Activated gamma-delta T cell treated with Interleukin-2 at 50 U/mL for 16 hours (primary cell): ENCODE measurements at regions not wholly inside any gene's neighbourhood (a gene's known extent, or its start where the extent isn't known, plus 50 kb on each side); places are given as distances from the start of the nearest gene placed in this dataset.

ENCODE experiments used
- DNase-seq: peaks from one replicate; pipeline ENCODE4 v3.0.0-alpha.2; 2020

- no peak for DNase-seq
Measured at GRCh38 chr12:91959220-91959619, 186.4 kb downstream of the BTG1 start.

DNA sequence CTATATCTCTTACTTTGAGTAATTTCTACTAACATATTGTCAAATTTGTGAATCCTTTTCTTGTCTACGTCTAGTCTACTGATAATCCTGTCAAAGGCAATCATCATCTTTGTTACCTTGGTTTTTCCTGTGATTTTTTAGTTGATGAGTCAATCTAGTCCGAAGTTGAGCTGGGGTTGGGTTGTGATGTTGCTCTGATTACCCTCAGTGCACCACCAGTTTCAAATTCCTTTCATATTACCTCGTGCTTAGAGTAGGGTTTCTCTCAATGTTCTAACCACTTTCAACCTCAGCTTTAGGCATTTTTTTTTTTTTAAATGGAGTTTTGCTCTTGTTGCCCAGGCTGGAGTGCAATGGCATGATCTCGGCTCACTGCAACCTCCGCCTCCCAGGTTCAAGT lies 186.8 kb downstream of the BTG1 start:
- no peak for DNase-seq

DNA sequence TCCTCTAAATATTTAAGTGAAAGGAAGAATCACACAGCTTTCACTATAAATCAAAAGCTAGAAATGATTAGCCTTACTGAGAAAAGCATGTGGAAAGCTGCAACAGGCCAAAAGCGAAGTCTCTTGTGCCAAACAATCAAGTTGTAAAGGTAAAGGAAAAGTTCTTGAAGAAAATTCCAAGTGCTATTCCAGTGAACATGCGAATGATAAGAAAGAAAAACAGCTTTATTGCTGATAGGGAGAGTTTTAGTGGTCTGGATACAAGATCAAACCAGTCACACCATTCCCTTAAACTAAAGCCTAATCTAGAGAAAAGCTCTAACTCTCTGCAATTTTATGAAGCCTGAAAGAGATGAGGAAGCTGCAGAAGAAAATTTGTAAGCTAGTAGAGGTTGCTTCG lies 190.9 kb downstream of the BTG1 start:
- no peak for DNase-seq

GRCh38 chr12:91954326-91954725 lies 191.3 kb downstream of the BTG1 start:
- DNase-seq: no peak

DNA sequence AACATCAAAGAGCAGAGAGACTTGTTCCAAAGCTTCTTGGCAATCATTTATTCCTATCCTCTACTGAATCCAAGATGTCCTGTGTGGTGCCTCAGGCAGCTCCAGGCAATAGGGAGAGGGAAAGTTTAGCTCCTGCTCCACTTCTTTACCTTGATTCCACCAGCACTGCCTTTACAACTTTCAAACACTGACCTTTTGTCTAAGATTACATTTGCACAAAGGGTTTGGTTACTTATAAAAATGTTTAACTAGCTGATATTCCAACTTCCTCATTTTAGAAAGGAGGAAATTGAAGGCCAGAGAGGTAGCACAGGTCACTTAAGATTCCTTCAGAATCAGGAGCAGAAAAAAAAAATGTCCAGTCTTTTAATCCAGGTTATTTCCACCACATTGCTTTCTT lies 192.7 kb downstream of the BTG1 start:
- no peak for DNase-seq

DNA sequence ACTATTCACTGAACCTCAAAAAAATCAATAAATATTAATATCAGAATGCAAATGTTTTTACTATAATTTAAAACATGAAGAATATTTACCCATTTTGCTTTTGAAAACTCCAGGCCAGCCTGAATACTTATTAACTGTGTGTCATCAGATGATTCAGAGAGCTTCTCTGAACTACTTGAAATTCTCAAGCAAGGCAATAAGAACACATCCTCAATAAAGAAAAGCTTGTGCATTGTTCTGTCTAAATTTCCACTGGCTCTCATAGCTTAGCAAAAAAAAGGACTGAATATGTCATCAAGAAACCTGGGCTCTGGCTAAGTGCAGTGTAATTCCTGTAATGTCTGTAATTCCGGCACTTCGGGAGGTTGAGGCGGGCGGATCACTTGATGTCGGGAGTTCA lies 194.1 kb downstream of the BTG1 start:
- no peak for DNase-seq

- DNase-seq: no peak
Measured at GRCh38 chr12:91948504-91948903, 197.1 kb downstream of the BTG1 start.

GRCh38 chr12:91947459-91947858 lies 198.2 kb downstream of the BTG1 start:
- DNase-seq: no peak

- DNase-seq: no peak
Measured at GRCh38 chr12:91944637-91945036, 201.0 kb downstream of the BTG1 start.

GRCh38 chr12:91940826-91941570 lies 204.6 kb downstream of the BTG1 start:
- no peak for DNase-seq

DNA sequence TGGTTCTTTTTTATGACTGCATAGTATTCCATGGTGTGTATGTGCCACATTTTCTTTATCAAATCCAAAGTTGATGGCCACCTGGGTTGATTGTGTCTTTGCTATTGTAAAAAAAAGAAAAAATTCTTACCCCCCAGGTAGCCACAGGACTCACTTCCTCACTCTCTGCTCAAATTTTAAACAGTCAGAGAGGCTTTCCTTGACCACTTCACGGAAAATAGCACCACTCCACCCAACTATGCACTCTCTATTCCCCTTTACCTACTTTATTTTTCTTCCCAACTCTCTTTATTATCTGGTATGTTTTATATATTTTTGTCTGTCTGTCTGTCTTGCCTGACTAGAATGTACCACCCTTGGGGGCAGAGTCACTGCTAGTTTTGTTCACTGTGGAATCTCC lies 205.3 kb downstream of the BTG1 start:
- DNase-seq: no peak

- DNase-seq: no peak
Measured at GRCh38 chr12:91937706-91938105, 207.9 kb downstream of the BTG1 start.

GRCh38 chr12:91937009-91937408 lies 208.6 kb downstream of the BTG1 start:
- DNase-seq: no peak

- DNase-seq: no peak
Measured at GRCh38 chr12:91935296-91935695, 210.3 kb downstream of the BTG1 start.

- DNase-seq: no peak
Measured at GRCh38 chr12:91931111-91931510, 214.5 kb downstream of the BTG1 start.

GRCh38 chr12:91928501-91928900 lies 217.1 kb downstream of the BTG1 start:
- no peak for DNase-seq

DNA sequence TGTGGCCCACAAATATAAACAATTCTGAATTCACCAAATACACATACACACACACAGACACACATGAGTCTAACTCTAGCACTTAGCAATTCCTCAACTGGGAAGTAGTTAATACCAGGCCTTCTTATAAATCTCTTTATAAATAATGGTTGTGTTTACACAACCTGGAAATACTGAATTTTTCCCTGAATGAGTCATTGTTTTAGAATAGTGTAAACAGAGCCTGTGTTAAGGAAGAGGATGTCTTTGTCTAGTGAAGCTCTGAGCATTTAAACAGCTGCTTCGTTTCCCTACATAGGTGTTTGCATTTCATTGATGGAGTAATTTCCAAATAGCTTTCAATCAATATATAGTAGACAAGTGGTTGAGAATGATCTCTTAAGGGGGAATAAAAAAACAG lies 218.8 kb downstream of the BTG1 start:
- no peak for DNase-seq

DNA sequence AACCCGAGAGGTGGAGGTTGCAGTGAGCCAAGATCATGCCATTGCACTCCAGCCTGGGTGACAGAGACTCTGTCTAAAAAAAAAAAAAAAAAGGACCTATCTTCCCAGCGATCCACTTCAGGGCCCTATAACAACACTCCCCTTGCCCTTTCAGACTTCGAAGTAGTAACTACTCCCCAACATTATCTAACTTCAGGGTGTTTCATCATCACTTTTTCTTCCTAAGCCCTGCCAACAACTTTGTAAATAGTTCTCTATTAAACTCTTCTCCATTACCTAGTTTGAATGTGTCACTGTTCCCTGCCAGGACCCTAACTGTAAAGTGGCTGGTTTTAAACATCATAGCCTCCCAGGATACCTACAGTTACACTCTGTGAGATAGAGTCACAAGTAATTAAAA lies 220.8 kb downstream of the BTG1 start:
- no peak for DNase-seq

- no peak for DNase-seq
Measured at GRCh38 chr12:91923864-91924263, 221.8 kb downstream of the BTG1 start.

DNA sequence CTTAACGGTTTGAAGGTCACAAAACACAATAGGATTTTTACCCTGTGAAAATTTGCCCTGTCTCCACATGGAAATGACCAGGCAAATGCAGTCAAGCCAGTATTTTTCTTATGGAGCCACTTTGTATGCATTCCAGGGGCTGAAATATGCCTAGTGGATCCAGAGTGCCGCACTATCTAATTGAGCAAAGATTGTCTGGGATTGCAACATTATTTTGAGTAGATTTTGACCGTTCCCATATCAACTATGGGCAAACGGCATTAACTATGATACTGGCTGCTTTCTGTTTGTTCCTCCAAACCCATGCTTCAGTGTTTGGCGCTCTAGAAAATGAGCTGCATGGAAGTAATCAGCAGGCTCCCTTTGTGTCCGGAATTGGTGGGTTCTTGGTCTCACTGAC lies 223.0 kb downstream of the BTG1 start:
- no peak for DNase-seq

DNA sequence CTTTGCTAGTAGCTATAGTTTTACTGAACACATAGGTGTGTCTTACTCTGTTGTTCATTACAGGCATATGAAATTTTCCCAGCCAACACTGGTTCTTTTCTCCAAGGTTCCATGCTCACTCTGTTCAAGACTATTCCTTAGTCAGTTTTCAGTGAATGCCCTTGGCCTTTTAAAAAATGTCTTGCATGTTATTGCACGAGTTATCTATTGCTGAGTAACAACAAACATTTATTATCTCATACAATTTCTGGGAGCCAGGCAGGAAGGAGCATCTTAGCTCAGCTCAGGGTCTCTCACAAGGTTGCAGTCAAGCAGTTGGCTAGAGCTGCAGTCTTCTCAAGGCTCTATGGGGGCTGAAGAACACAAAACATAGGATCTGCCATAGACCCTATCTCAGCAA lies 223.5 kb downstream of the BTG1 start:
- DNase-seq: no peak

- no peak for DNase-seq
Measured at GRCh38 chr12:91921555-91921954, 224.1 kb downstream of the BTG1 start.

DNA sequence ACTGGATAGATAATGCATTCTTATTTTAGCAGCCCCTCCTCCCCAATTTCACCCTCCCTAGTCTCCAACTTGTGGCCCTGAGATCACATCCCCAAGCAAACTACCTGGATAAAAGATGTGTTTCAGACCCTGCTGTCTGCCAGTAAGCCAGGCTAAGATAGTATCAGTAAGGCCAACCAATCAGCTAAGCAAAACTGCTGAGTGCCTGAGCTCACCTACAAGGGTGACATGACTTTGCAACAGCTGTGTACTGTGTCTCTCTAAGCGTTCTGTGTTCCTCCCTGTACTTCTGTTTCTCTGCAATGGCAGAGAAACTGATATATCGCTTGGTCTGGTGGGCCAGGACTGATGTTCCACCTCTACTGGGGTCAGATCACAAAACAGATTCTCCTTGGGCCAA lies 224.9 kb downstream of the BTG1 start:
- no peak for DNase-seq

DNA sequence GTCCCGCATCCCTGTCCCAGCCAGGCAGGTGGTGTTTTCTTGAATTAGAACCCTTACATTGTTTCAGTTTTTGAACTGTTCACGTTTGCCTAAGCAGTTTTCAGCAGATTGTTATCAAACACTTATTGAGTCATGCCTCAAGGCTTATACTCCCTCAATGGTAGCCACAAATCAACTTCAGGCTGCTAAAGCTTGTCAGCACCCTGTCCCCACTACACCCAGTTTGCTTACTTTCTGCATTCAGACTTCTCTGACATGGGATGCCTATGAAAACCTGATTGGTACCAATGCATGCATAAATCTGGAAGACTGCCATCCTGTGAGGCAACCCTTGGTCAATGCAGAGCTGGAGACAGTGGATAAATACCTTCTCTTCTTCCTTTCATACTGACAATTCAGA lies 225.4 kb downstream of the BTG1 start:
- DNase-seq: no peak

DNA sequence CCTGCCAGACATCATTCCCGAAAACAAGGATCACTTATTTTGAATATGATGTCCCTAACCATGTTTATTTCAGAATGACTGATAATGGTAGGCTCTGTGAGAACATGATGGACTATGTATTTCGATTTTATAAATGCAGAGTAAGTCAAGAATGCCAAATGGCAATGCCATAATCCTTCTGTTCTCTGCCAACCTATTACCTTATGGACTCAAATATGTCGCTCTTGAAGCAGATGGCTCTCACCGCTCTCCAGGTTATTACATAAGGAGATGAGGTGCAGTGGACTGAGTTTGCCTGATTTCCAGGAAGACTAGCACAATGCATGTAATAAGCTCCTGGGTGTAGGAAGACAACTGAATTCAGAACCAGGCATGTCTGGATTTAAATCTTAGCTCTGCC lies 227.2 kb downstream of the BTG1 start:
- no peak for DNase-seq

- no peak for DNase-seq
Measured at GRCh38 chr12:91914701-91915100, 230.9 kb downstream of the BTG1 start.
